ENCODE measurements at regions not wholly inside any gene's neighbourhood (a gene's known extent, or its start where the extent isn't known, plus 50 kb on each side); places are given as distances from the start of the nearest gene placed in this dataset.
A peak's percentile ranks its signal among the peaks of the same experiment; 100 is the strongest.

DNA sequence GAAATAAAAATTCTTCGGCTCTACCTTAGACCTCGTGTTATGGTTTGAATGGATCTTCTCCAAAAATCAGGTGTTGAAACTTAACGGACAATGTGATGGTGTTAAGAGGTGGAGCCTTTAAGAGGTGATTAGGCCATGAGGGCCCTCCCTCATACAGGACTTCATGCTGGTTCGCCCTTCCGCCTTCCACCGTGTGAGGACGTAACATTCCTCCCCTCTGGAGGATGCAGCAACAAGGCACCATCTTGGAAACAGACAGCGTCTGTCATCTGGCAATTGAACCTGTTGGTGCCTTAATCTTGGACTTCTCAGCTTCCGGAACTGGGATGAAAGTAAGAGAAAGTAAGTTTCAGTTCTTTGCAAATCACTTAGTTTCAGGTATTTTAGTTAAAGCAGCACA is 126.3 kb upstream of the SPRED2 start:
- no peaks in the 10 kb centered on the region for H4K20me1 ChIP-seq (replicated peaks in 1 of 2; ENCODE audit: control insufficient read depth in 1 of 2, insufficient read depth in 2 of 2, low read length in 2 of 2)
- H3K79me1 ChIP-seq (ENCODE audit: low read depth, low read length): no peaks in the 10 kb centered on the region
- no peak overlapping the region for H2AFZ ChIP-seq (ENCODE audit: low read length)
- no peak overlapping the region for H4K5ac ChIP-seq (ENCODE audit: insufficient read length, low read depth, low read length)
- peaks cover 5 to 12% (median 10%) of the 10 kb centered on the region in 4 experiments for H3K4me1 ChIP-seq (replicated peaks in 1 of 4; ENCODE audit: control insufficient read depth in 3 of 4, insufficient read depth in 4 of 4, low read length in 3 of 4)
- FAIRE-seq (peak; percentile 28), DNase-seq (ENCODE audit: low read depth in 1 of 2, low spot score in 2 of 2) (no peak)
- no peak overlapping the region for H2AK5ac ChIP-seq (ENCODE audit: low read depth, low read length)
- H3K36me3 ChIP-seq (ENCODE audit: control insufficient read depth in 2 of 4, insufficient read depth in 4 of 4, low read length in 3 of 4): no peaks in the 10 kb centered on the region
- 0 out of 2 replicates have a peak overlapping the region, but pooled peaks have one; percentile 16 for H2BK15ac ChIP-seq (ENCODE audit: low read length)
- no peak overlapping the region for H4K91ac ChIP-seq (replicated peaks; ENCODE audit: insufficient read length, low read length)
- no peak overlapping the region for H2BK120ac ChIP-seq (replicated peaks; ENCODE audit: low read depth, low read length)
- no peak overlapping the region for H3K14ac ChIP-seq (ENCODE audit: insufficient read length)
- no peaks in the 10 kb centered on the region for H3K79me2 ChIP-seq (ENCODE audit: control insufficient read depth in 1 of 2, insufficient read depth in 2 of 2, low read length in 2 of 2)
- no peak overlapping the region for H4K8ac ChIP-seq (ENCODE audit: extremely low read depth, insufficient read depth, low read length)
- no peak overlapping the region for H2BK12ac ChIP-seq (ENCODE audit: low read depth, low read length)
- H3K9ac ChIP-seq (replicated peaks in 1 of 4; ENCODE audit: extremely low read depth in 1 of 4, low read depth in 3 of 4, low read length in 3 of 4): no peak overlapping the region
- ChIA-PET POLR2A (ENCODE audit: partially characterized antibody) (no interaction called here), CTCF (ENCODE audit: partially characterized antibody) (interaction anchor here (0.6 to 2.2 kb wide), 3 partner anchors 20 to 207 kb away, joined by 3 to 5 read pairs (median 4); no protein-coding TSS in a partner anchor)
- no peaks in the 10 kb centered on the region for H3K9me3 ChIP-seq (ENCODE audit: insufficient read depth in 2 of 2, low read depth in 1 of 2, low read length in 1 of 2)
- H3K18ac ChIP-seq (ENCODE audit: extremely low read depth, low read length): no peak overlapping the region
- H3K23me2 ChIP-seq (ENCODE audit: low read depth, low read length): 0 out of 2 replicates have a peak, but pooled peaks cover 2% of the 10 kb centered on the region
- H2BK20ac ChIP-seq (ENCODE audit: low read length): no peak overlapping the region
- H3K27me3 ChIP-seq (replicated peaks in 1 of 4; ENCODE audit: control insufficient read depth in 3 of 4, extremely low read depth in 1 of 4, insufficient read depth in 3 of 4, low read length in 3 of 4): peaks cover 0 to 11% (median 4%) of the 10 kb centered on the region in 4 experiments; a peak in 5 of 7 replicates
- TF ChIP-seq GTF2F1 (IDR thresholded peaks at IDR 0.05; ENCODE audit: borderline replicate concordance, low read depth, low read length) (no peak), YY1 (IDR thresholded peaks at IDR 0.05; ENCODE audit: low read depth, low read length) (0 out of 2 replicates have a peak, but pooled peaks have one; percentile 52), TEAD4 (IDR thresholded peaks at IDR 0.05; ENCODE audit: low read depth, low read length) (peak; percentile 36; the same call in 1 of the 2 replicates), CEBPB (IDR thresholded peaks at IDR 0.05; ENCODE audit: low read depth, low read length) (no peak), POLR2AphosphoS5 (IDR thresholded peaks at IDR 0.05; ENCODE audit: low read depth, low read length) (no peak)
- H3K56ac ChIP-seq (replicated peaks; ENCODE audit: insufficient read length, low read depth, low read length): no peak overlapping the region
- no peak overlapping the region for H3K27ac ChIP-seq (ENCODE audit: low read depth, low read length)
- H3K23ac ChIP-seq (ENCODE audit: insufficient read length): no peak overlapping the region
- 52% methylated on average over 9 of the region's 9 CpGs; no CpG with 5 or more reads in 1 of the 2 experiments for WGBS, 2 experiments (ENCODE audit: extremely low coverage in 1 of 2, insufficient coverage in 1 of 2, insufficient read length in 1 of 2, insufficient replicate concordance in 2 of 2, low coverage in 1 of 2, low lambda C conversion rate in 2 of 2, missing lambda C conversion rate in 1 of 2)
- H3K4me2 ChIP-seq (ENCODE audit: insufficient read depth in 1 of 2, low read depth in 2 of 2, low read length in 2 of 2): peak overlapping the region; percentile 52 to 61
- no peak overlapping the region for H2BK5ac ChIP-seq (ENCODE audit: low read depth, low read length)
- H3K4me3 ChIP-seq (ENCODE audit: extremely low read depth in 1 of 4, insufficient read depth in 2 of 4, low read depth in 3 of 4, low read length in 4 of 4): peak overlapping the region in 2 of 4 experiments; percentile 7 to 31; a peak in 3 of 8 replicates
- H3K4ac ChIP-seq (replicated peaks; ENCODE audit: insufficient read length, low read depth, low read length): no peak overlapping the region
